ENCODE measurements at regions not wholly inside any gene's neighbourhood (a gene's known extent, or its start where the extent isn't known, plus 50 kb on each side); places are given as distances from the start of the nearest gene placed in this dataset.

DNA sequence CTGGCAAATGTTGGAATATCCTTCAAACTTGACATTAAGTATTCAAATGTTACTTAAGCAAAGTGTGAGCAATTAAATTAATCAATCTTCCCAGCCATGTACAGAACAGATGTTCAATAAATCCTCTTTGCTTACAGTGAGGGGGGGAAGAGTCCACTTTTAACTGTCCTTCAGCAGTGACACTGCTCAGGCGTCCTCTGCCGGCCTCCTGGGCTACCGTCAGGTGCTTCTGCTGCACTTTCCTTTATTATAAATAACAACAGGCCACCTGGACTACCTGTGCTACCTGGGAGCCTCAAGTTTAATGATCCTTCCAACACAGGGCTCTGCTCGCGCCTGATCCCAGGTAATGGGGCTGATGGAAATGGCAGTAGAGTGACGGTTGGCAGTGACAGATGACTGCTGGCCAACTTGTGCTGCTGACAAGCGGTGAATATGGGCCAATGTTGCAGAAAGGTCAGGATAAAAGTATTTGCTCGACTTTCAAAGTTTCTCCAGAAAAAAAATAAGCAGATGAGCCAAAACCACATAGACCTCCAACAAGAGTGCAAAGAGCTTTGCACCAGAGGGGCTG is 460.0 kb upstream of the ZNF507 start:
- TF ChIP-seq EP300 (IDR thresholded peaks at IDR 0.05) (no peak), POLR2A (IDR thresholded peaks at IDR 0.05) (no peak), CTCF (IDR thresholded peaks at IDR 0.05) (no peak)

Data from upper lobe of left lung (tissue), 4 donors.